ENCODE measurements at regions not wholly inside any gene's neighbourhood (a gene's known extent, or its start where the extent isn't known, plus 50 kb on each side); places are given as distances from the start of the nearest gene placed in this dataset.

GRCh38 chr14:65794674-65795279 is 382.2 kb downstream of the FUT8 start:
- TF ChIP-seq CREB5 (CRISPR knock-in tag; IDR thresholded peaks at IDR 0.05; ENCODE audit: low read depth) (no peak), ZFP30 (CRISPR knock-in tag; IDR thresholded peaks at IDR 0.05) (no peak), PATZ1 (CRISPR knock-in tag; IDR thresholded peaks at IDR 0.05; ENCODE audit: borderline replicate concordance) (no peak), CSDC2 (CRISPR knock-in tag; IDR thresholded peaks at IDR 0.05) (no peak), ESRRG (CRISPR knock-in tag; IDR thresholded peaks at IDR 0.05) (no peak), ZFP3 (CRISPR knock-in tag; IDR thresholded peaks at IDR 0.05) (no peak), PPARA (CRISPR knock-in tag; IDR thresholded peaks at IDR 0.05; ENCODE audit: borderline replicate concordance) (no peak), SNAI2 (CRISPR knock-in tag; IDR thresholded peaks at IDR 0.05) (no peak), ZNF565 (CRISPR knock-in tag; conservative IDR thresholded peaks at IDR 0.05; ENCODE audit: low read depth) (no peak), TCF4 (CRISPR knock-in tag; IDR thresholded peaks at IDR 0.05; ENCODE audit: borderline replicate concordance) (no peak), ZNF8 (CRISPR knock-in tag; IDR thresholded peaks at IDR 0.05) (no peak), ZC3H10 (CRISPR knock-in tag; IDR thresholded peaks at IDR 0.05) (no peak)
- TF ChIP-seq, protein P1, sequence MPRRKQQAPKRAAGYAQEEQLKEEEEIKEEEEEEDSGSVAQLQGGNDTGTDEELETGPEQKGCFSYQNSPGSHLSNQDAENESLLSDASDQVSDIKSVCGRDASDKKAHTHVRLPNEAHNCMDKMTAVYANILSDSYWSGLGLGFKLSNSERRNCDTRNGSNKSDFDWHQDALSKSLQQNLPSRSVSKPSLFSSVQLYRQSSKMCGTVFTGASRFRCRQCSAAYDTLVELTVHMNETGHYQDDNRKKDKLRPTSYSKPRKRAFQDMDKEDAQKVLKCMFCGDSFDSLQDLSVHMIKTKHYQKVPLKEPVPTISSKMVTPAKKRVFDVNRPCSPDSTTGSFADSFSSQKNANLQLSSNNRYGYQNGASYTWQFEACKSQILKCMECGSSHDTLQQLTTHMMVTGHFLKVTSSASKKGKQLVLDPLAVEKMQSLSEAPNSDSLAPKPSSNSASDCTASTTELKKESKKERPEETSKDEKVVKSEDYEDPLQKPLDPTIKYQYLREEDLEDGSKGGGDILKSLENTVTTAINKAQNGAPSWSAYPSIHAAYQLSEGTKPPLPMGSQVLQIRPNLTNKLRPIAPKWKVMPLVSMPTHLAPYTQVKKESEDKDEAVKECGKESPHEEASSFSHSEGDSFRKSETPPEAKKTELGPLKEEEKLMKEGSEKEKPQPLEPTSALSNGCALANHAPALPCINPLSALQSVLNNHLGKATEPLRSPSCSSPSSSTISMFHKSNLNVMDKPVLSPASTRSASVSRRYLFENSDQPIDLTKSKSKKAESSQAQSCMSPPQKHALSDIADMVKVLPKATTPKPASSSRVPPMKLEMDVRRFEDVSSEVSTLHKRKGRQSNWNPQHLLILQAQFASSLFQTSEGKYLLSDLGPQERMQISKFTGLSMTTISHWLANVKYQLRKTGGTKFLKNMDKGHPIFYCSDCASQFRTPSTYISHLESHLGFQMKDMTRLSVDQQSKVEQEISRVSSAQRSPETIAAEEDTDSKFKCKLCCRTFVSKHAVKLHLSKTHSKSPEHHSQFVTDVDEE (CRISPR knock-in tag; IDR thresholded peaks at IDR 0.05): no peak

All from SK-N-SH treated with all-trans-retinoic acid at 6 μM for 48 hours (cell line).